ENCODE measurements at regions not wholly inside any gene's neighbourhood (a gene's known extent, or its start where the extent isn't known, plus 50 kb on each side); places are given as distances from the start of the nearest gene placed in this dataset.

GRCh38 chr12:3929875-3930615, 56.8 kb upstream of the PARP11 start:
- intact Hi-C loops (cut with DNase I, micrococcal nuclease), result loop anchor here in 1 of 2 experiments (5.0 kb wide), 1 partner anchor 33 kb away; no protein-coding TSS in a partner anchor
- peaks cover 52% of the 10 kb centered on the region for H3K4me1 ChIP-seq (ENCODE audit: insufficient read depth, low read length)
- peaks cover 75% of the 10 kb centered on the region for H3K4me1 Mint-ChIP-seq (ENCODE audit: low read depth)
- H3K36me3 Mint-ChIP-seq (ENCODE audit: low read depth), result no peaks in the 10 kb centered on the region
- H3K9me3 Mint-ChIP-seq, result no peaks in the 10 kb centered on the region
- no peak overlapping the region for H3K27ac ChIP-seq (ENCODE audit: low read depth in 1 of 2, low read length in 2 of 2)
- DNase-seq, result no peak
- TF ChIP-seq CTCF (IDR thresholded peaks at IDR 0.05), result no peak
- H3K27me3 ChIP-seq (ENCODE audit: control insufficient read depth in 1 of 2, insufficient read depth in 2 of 2, low read length in 2 of 2), result no peaks in the 10 kb centered on the region
- CTCF ChIA-PET, result interaction anchor here (1.1 kb wide), 1 partner anchor 33 kb away, joined by 3 read pairs; no protein-coding TSS in a partner anchor
- no peaks in the 10 kb centered on the region for H3K27me3 Mint-ChIP-seq
- POLR2A ChIA-PET, result interaction anchor here (0.9 to 2.0 kb wide), 6 partner anchors 14 to 34 kb away, joined by 3 to 10 read pairs (median 4); no protein-coding TSS in a partner anchor
- no peaks in the 10 kb centered on the region for H3K9me3 ChIP-seq (ENCODE audit: control insufficient read depth in 1 of 2, insufficient read depth in 1 of 2, low read length in 2 of 2)
- peak overlapping the region; percentile 17 for H3K27ac Mint-ChIP-seq
- no peak overlapping the region for H3K4me3 ChIP-seq (ENCODE audit: low read length)
- ATAC-seq (ENCODE audit: poor library complexity), result no peak
- no peaks in the 10 kb centered on the region for H3K36me3 ChIP-seq (ENCODE audit: insufficient read depth, low read length)
- no peak overlapping the region for H3K4me3 Mint-ChIP-seq

GRCh38 chr12:3928538-3929184, 55.5 kb upstream of the PARP11 start:
- ChIA-PET POLR2A (interaction anchor here (0.7 to 2.0 kb wide), 6 partner anchors 10 to 32 kb away, joined by 3 to 10 read pairs (median 4); no protein-coding TSS in a partner anchor), CTCF (no interaction called here)
- Histone ChIP-seq H3K9me3 (ENCODE audit: control insufficient read depth in 1 of 2, insufficient read depth in 1 of 2, low read length in 2 of 2) (no peaks in the 10 kb centered on the region), H3K4me1 (ENCODE audit: insufficient read depth, low read length) (peaks cover 53% of the 10 kb centered on the region), H3K27me3 (ENCODE audit: control insufficient read depth in 1 of 2, insufficient read depth in 2 of 2, low read length in 2 of 2) (no peaks in the 10 kb centered on the region), H3K4me3 (ENCODE audit: low read length) (no peak overlapping the region), H3K27ac (ENCODE audit: low read depth in 1 of 2, low read length in 2 of 2) (no peak overlapping the region), H3K36me3 (ENCODE audit: insufficient read depth, low read length) (no peaks in the 10 kb centered on the region)
- DNase-seq (no peak), ATAC-seq (ENCODE audit: poor library complexity) (no peak)
- Mint-ChIP-seq H3K4me1 (ENCODE audit: low read depth) (peaks cover 72% of the 10 kb centered on the region), H3K9me3 (no peaks in the 10 kb centered on the region), H3K36me3 (ENCODE audit: low read depth) (no peaks in the 10 kb centered on the region), H3K27ac (peak overlapping the region; percentile 17), H3K27me3 (no peaks in the 10 kb centered on the region), H3K4me3 (no peak overlapping the region)
- TF ChIP-seq CTCF (IDR thresholded peaks at IDR 0.05), result no peak
- intact Hi-C loops (cut with DNase I, micrococcal nuclease), result no loop called here

- Histone ChIP-seq H3K9me3 (ENCODE audit: control insufficient read depth in 1 of 2, insufficient read depth in 1 of 2, low read length in 2 of 2) (no peaks in the 10 kb centered on the region), H3K27me3 (ENCODE audit: control insufficient read depth in 1 of 2, insufficient read depth in 2 of 2, low read length in 2 of 2) (no peaks in the 10 kb centered on the region), H3K27ac (ENCODE audit: low read depth in 1 of 2, low read length in 2 of 2) (no peak overlapping the region), H3K36me3 (ENCODE audit: insufficient read depth, low read length) (no peaks in the 10 kb centered on the region), H3K4me1 (ENCODE audit: insufficient read depth, low read length) (peaks cover 27% of the 10 kb centered on the region), H3K4me3 (ENCODE audit: low read length) (no peak overlapping the region)
- Mint-ChIP-seq H3K4me3 (no peak overlapping the region), H3K27me3 (no peaks in the 10 kb centered on the region), H3K36me3 (ENCODE audit: low read depth) (no peaks in the 10 kb centered on the region), H3K9me3 (no peaks in the 10 kb centered on the region), H3K27ac (no peak overlapping the region), H3K4me1 (ENCODE audit: low read depth) (peaks cover 58% of the 10 kb centered on the region)
- ChIA-PET POLR2A (interaction anchor here (2.9 kb wide), 1 partner anchor 9 kb away, joined by 9 read pairs; no protein-coding TSS in a partner anchor), CTCF (no interaction called here)
- ATAC-seq (ENCODE audit: poor library complexity) (no peak), DNase-seq (no peak)
- no peak for TF ChIP-seq CTCF (IDR thresholded peaks at IDR 0.05)
- intact Hi-C loops (cut with DNase I, micrococcal nuclease), result no loop called here
Measured at GRCh38 chr12:3925621-3926020, 52.4 kb upstream of the PARP11 start.
